ENCODE measurements at regions not wholly inside any gene's neighbourhood (a gene's known extent, or its start where the extent isn't known, plus 50 kb on each side); places are given as distances from the start of the nearest gene placed in this dataset.
"Not testable (repeated sequence)": the region's sequence is repeated elsewhere in the genome, so short reads cannot be mapped to it uniquely, and the experiment has no call there.

- DNase-seq (ENCODE audit: low read depth) = not testable (repeated sequence)
These were observed 127.0 kb downstream of the ART5 start for GRCh38 chr11:3514635-3515424.

- DNase-seq (ENCODE audit: low read depth) = not testable (repeated sequence)
These were observed 128.5 kb downstream of the ART5 start for GRCh38 chr11:3513311-3513710.

- not testable (repeated sequence) for DNase-seq (ENCODE audit: low read depth)
These were observed 129.0 kb downstream of the ART5 start for GRCh38 chr11:3512751-3513150.

GRCh38 chr11:3512133-3512703 is 129.6 kb downstream of the ART5 start:
- DNase-seq (ENCODE audit: low read depth) = not testable (repeated sequence)

- DNase-seq (ENCODE audit: low read depth) = not testable (repeated sequence)
These were observed 130.2 kb downstream of the ART5 start for GRCh38 chr11:3511416-3512132.

- DNase-seq (ENCODE audit: low read depth) = not testable (repeated sequence)
These were observed 130.6 kb upstream of the ZNF195 start for GRCh38 chr11:3509563-3509962.

- DNase-seq (ENCODE audit: low read depth) = not testable (repeated sequence)
These were observed 120.3 kb upstream of the ZNF195 start for GRCh38 chr11:3499198-3499597.

GRCh38 chr11:3498356-3498755 is 119.4 kb upstream of the ZNF195 start:
- DNase-seq (ENCODE audit: low read depth) = not testable (repeated sequence)

GRCh38 chr11:3493152-3493551 is 114.2 kb upstream of the ZNF195 start:
- DNase-seq (ENCODE audit: low read depth) = not testable (repeated sequence)

GRCh38 chr11:3488003-3488402 is 109.1 kb upstream of the ZNF195 start:
- not testable (repeated sequence) for DNase-seq (ENCODE audit: low read depth)

- DNase-seq (ENCODE audit: low read depth) = not testable (repeated sequence)
These were observed 106.8 kb upstream of the ZNF195 start for GRCh38 chr11:3485737-3486136.

- DNase-seq (ENCODE audit: low read depth) = not testable (repeated sequence)
These were observed 98.3 kb upstream of the ZNF195 start for GRCh38 chr11:3476937-3477885.

- not testable (repeated sequence) for DNase-seq (ENCODE audit: low read depth)
These were observed 97.4 kb upstream of the ZNF195 start for GRCh38 chr11:3476084-3476936.

GRCh38 chr11:3468963-3469362 is 90.0 kb upstream of the ZNF195 start:
- not testable (repeated sequence) for DNase-seq (ENCODE audit: low read depth)

- DNase-seq (ENCODE audit: low read depth) = not testable (repeated sequence)
These were observed 88.7 kb upstream of the ZNF195 start for GRCh38 chr11:3467599-3467998.

- DNase-seq (ENCODE audit: low read depth) = peak; percentile 3
These were observed 76.7 kb upstream of the ZNF195 start for GRCh38 chr11:3455666-3456065.

- peak; percentile 52 for DNase-seq (ENCODE audit: low read depth)
These were observed 75.9 kb upstream of the ZNF195 start for GRCh38 chr11:3454844-3455243.

- not testable (repeated sequence) for DNase-seq (ENCODE audit: low read depth)
These were observed 74.8 kb upstream of the ZNF195 start for GRCh38 chr11:3453596-3454256.

GRCh38 chr11:3450822-3451221 is 71.9 kb upstream of the ZNF195 start:
- not testable (repeated sequence) for DNase-seq (ENCODE audit: low read depth)

- not testable (repeated sequence) for DNase-seq (ENCODE audit: low read depth)
These were observed 66.6 kb upstream of the ZNF195 start for GRCh38 chr11:3445535-3445934.

Data from iris pigment epithelial cell (primary cell).